ENCODE measurements at regions not wholly inside any gene's neighbourhood (a gene's known extent, or its start where the extent isn't known, plus 50 kb on each side); places are given as distances from the start of the nearest gene placed in this dataset.
A peak's percentile ranks its signal among the peaks of the same experiment; 100 is the strongest.

DNA sequence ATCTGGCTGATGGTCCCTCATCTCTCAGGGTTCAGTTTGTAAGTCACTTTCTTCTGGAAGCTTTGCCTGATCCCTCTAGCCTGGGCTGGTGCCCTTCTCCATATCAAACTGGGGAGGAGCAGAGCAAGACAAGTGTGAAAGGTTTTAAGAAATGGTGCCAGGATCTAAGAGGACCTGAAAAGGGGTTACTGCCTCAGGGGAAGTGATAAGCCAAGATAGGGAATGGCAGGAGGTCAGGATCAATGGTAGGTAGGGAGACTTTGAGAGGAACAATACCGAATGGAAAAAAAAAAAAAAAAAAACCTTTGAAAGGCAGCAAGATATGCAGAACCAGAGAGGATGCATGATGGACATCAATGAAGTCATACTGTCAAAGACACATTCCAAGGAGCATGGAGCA, 67.5 kb upstream of the TLR4 start:
- no peaks in the 10 kb centered on the region for H3K4me1 Mint-ChIP-seq (ENCODE audit: low read depth, unreplicated experiment)
- DNase-seq = no peak
- no peaks in the 10 kb centered on the region for H3K36me3 Mint-ChIP-seq (ENCODE audit: unreplicated experiment)
- no peak overlapping the region for H3K27ac Mint-ChIP-seq (ENCODE audit: unreplicated experiment)
- TF ChIP-seq, protein P1, sequence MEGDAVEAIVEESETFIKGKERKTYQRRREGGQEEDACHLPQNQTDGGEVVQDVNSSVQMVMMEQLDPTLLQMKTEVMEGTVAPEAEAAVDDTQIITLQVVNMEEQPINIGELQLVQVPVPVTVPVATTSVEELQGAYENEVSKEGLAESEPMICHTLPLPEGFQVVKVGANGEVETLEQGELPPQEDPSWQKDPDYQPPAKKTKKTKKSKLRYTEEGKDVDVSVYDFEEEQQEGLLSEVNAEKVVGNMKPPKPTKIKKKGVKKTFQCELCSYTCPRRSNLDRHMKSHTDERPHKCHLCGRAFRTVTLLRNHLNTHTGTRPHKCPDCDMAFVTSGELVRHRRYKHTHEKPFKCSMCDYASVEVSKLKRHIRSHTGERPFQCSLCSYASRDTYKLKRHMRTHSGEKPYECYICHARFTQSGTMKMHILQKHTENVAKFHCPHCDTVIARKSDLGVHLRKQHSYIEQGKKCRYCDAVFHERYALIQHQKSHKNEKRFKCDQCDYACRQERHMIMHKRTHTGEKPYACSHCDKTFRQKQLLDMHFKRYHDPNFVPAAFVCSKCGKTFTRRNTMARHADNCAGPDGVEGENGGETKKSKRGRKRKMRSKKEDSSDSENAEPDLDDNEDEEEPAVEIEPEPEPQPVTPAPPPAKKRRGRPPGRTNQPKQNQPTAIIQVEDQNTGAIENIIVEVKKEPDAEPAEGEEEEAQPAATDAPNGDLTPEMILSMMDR (IDR thresholded peaks at IDR 0.05; ENCODE audit: partially characterized antibody, unreplicated experiment) = no peak
- peaks cover 4% of the 10 kb centered on the region for H3K27me3 Mint-ChIP-seq (ENCODE audit: unreplicated experiment)
- H3K9me3 Mint-ChIP-seq (ENCODE audit: unreplicated experiment) = peaks cover 4% of the 10 kb centered on the region
- H3K4me3 Mint-ChIP-seq (ENCODE audit: unreplicated experiment) = no peak overlapping the region

DNA sequence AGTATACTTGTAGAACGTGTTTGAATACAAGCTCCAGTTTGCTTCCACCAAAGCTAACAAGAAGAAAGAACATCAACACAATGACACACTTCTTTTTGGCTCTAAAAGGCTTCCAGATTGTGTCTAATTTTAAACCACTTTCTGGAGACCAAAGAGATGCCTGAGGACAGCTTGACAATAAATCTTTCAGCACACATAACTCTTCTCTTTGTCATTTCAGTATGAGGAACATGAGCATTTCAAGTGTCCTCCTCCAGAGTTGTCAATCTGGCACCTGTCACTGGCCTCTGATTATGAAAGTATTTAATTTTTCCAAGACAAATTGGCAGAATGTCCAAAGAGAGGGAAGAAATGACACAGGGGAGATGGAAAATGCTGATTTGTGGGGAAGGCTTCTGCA, 79.0 kb upstream of the TLR4 start:
- Mint-ChIP-seq H3K27ac (ENCODE audit: unreplicated experiment) (no peak overlapping the region), H3K4me3 (ENCODE audit: unreplicated experiment) (no peak overlapping the region), H3K9me3 (ENCODE audit: unreplicated experiment) (no peaks in the 10 kb centered on the region), H3K36me3 (ENCODE audit: unreplicated experiment) (peaks cover 23% of the 10 kb centered on the region), H3K4me1 (ENCODE audit: low read depth, unreplicated experiment) (no peaks in the 10 kb centered on the region), H3K27me3 (ENCODE audit: unreplicated experiment) (no peaks in the 10 kb centered on the region)
- no peak for DNase-seq
- TF ChIP-seq, protein P1 (IDR thresholded peaks at IDR 0.05; ENCODE audit: partially characterized antibody, unreplicated experiment) = no peak

DNA sequence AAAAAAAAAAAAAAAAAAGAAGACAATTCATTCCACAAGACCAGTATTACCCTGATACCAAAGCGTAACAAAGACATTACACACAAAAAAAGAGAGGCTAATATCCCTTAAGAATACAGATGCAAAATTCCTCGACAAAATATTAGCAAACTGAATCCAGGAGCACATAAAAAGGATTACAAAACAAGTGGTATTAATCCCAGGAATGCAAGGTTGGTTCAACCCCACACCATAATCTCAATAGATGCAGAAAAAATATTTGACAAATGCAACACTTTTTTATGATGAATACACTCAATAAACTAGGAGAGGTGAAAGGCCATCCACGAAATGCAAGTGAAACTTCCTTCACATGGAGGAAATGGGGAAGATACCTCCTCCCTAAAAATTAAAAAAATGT, 80.1 kb upstream of the TLR4 start:
- Mint-ChIP-seq H3K27ac (ENCODE audit: unreplicated experiment) (no peak overlapping the region), H3K9me3 (ENCODE audit: unreplicated experiment) (no peaks in the 10 kb centered on the region), H3K36me3 (ENCODE audit: unreplicated experiment) (peaks cover 23% of the 10 kb centered on the region), H3K27me3 (ENCODE audit: unreplicated experiment) (peaks cover 2% of the 10 kb centered on the region), H3K4me3 (ENCODE audit: unreplicated experiment) (no peak overlapping the region), H3K4me1 (ENCODE audit: low read depth, unreplicated experiment) (no peaks in the 10 kb centered on the region)
- no peak for DNase-seq
- TF ChIP-seq, protein P1 (IDR thresholded peaks at IDR 0.05; ENCODE audit: partially characterized antibody, unreplicated experiment) = no peak

DNA sequence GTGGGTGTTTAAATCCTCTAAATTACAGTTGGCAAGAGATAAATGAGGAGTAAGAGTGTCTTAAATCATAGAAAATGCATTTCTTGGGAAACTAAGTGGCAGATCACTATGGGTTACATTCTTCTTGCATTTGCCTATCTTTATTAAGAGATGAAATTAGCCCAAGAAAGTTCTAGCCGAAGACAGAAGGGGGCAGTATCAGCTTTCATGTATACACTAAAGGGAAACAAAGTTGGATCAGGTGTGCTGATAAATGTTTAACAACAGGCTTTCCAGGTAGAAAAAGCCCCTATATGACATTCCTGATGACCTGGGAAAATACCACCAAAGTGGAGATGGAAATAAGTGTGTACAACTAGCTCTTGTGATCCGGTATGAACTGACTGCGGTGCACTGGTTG, 81.9 kb upstream of the TLR4 start:
- H3K4me3 Mint-ChIP-seq (ENCODE audit: unreplicated experiment) = no peak overlapping the region
- no peak overlapping the region for H3K27ac Mint-ChIP-seq (ENCODE audit: unreplicated experiment)
- no peak for DNase-seq
- H3K36me3 Mint-ChIP-seq (ENCODE audit: unreplicated experiment) = peaks cover 27% of the 10 kb centered on the region
- peaks cover 2% of the 10 kb centered on the region for H3K27me3 Mint-ChIP-seq (ENCODE audit: unreplicated experiment)
- H3K4me1 Mint-ChIP-seq (ENCODE audit: low read depth, unreplicated experiment) = no peaks in the 10 kb centered on the region
- H3K9me3 Mint-ChIP-seq (ENCODE audit: unreplicated experiment) = no peaks in the 10 kb centered on the region
- TF ChIP-seq, protein P1 (IDR thresholded peaks at IDR 0.05; ENCODE audit: partially characterized antibody, unreplicated experiment) = no peak

DNA sequence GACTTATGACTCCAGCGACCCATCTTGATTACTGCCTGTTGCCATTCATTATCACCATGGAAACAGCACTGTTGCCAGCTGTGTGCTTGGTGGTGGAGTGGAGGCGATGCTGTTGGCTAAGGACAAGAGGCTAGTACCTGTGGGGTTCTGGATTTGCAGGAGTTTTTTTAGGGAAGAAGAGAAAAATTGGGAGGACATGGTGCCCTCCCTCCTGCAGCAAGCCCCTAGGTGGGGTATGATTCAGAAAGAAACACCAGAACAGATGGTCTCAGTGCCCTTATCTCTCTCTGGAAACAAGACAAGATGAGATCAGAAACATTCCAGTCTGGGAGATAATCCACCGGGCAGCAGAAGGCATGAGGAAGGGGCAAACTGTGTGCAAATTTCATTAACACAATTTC, 87.8 kb upstream of the TLR4 start:
- Mint-ChIP-seq H3K27me3 (ENCODE audit: unreplicated experiment) (peaks cover 2% of the 10 kb centered on the region), H3K4me3 (ENCODE audit: unreplicated experiment) (no peak overlapping the region), H3K27ac (ENCODE audit: unreplicated experiment) (peak overlapping the region; percentile 49), H3K4me1 (ENCODE audit: low read depth, unreplicated experiment) (peaks cover 7% of the 10 kb centered on the region), H3K36me3 (ENCODE audit: unreplicated experiment) (peaks cover 5% of the 10 kb centered on the region), H3K9me3 (ENCODE audit: unreplicated experiment) (no peaks in the 10 kb centered on the region)
- peak; percentile 15 for DNase-seq
- TF ChIP-seq, protein P1 (IDR thresholded peaks at IDR 0.05; ENCODE audit: partially characterized antibody, unreplicated experiment) = no peak

Data from glutamatergic neuron (in vitro differentiated cells).